ENCODE measurements at regions not wholly inside any gene's neighbourhood (a gene's known extent, or its start where the extent isn't known, plus 50 kb on each side); places are given as distances from the start of the nearest gene placed in this dataset.

DNA sequence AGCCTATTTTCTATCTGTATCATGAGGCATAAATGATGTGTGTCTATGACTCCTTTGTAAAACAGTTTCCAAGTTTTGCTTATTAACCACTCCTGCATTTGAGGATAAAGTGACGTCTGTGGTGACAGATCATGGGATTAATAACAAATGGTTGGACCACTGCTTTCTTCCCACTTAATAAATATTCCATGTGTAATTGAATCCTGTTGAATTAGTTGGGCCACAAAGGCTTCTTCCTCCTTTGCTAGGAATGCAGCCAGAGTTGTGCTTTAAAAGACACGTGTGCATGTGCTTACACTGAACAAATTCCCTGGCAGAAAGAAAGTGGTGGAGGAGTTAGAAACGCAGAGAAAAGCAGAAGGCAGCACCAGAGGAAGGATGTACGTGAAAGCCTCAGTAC lies 150.2 kb downstream of the ACTBL2 start:
- no peak for DNase-seq

DNA sequence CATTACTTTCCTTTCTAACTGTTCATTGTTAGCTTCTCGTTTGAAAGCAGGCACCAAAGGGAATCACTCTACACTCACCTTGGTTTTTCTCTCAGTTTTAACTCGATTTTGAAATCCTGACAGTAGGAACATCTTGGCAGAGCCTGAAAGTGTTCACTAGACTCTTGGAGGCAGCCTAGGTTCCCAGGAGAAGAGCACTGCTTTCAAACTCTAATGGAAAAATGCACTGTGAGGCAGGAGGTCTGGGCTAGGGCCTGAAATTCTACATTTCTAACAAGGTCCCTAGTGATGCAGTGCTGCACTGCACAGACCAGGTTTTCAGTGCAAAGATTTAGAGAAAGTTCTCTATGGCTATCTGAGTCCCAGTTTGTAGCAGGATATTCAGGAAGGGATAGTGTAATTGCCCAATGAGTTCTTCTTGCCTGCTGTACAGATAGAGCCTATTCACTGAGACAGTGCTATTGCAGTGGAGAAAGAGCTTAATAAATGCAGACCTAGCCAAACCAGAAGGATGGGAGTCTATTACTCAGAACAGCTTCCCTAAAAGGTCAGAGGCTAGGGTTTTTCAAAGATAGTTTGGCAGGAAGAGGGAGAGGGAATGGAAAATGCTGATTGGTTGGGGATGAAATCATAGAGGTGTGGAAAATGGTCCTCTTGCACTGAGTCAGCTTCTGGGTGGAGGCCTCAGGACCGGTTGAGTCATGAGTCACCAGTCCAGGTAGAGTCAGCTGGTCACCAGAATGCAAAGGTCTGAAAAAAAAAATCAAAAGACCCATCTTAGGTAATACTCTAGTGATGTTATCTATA lies 153.9 kb downstream of the GPBP1 start:
- no peak for DNase-seq

DNA sequence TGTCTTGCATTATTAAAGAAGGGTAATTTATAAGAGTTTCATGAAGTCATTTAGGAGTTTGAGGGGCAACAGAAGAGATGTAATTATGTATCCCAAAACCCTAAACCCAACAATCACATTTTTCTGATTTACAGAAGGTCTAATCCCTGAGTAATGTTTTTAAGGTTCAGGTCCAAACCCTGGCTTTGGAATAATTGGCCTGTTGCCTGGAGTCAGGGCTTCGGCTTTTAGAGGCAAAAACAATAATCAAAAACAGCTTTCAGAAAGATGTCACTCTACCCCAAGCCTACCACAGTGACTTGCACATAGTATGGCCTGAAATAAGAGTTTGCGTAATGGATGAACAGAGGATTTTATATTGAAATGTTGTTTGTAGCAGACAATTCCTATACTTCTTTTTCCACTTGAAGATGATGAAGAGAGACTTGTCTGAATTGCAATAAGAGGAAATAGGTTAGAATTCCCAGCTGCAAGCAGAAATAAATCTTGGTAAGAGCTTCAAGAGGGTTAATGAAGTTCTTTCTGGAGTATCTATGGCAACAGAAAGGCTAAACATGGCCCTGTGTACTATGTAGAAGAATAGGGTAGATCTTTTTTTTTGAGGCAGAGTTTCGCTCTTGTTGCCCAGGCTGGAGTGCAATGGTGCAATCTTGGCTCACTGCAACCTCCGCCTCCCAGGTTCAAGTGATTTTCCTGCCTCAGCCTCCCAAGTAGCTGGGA lies 152.0 kb downstream of the GPBP1 start:
- no peak for DNase-seq

DNA sequence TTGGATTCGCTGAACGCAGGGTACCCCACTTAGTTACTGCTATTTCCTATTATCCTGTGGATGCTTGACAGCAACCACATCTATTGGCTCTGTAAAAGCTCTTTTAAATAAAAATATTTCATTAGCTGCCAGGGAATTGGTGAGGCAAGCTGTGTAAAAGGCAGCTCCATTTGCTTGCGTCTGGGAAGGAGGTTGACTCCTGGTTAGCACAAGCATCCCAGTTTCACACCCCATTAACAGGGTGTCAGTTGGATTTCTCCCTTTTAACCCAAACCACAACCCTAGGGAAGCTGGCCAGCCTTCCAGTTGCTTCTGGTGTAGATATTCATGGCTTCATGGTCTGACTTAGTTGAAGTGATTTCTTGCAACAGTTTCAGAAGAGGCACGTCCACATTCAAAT lies 151.0 kb downstream of the GPBP1 start:
- DNase-seq: no peak

DNA sequence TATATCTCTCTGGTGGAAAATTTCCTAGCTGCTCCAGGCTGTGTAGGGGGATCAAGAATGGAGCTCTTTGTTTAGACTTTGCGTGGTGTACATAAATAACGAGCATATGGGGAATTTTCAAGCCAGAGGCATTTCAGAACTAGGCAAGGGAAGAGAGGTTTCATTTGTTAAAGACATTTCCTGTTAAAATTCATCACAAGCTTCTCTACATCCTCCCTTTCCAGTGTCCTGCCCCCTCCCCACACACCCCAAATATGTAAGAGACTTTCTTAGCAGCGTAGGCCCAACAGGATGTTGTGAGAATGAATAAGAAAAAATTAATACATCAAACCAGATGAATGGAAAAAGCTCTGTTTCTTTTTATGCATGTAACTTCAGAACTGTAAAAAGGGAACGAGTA lies 150.3 kb downstream of the GPBP1 start:
- no peak for DNase-seq

DNA sequence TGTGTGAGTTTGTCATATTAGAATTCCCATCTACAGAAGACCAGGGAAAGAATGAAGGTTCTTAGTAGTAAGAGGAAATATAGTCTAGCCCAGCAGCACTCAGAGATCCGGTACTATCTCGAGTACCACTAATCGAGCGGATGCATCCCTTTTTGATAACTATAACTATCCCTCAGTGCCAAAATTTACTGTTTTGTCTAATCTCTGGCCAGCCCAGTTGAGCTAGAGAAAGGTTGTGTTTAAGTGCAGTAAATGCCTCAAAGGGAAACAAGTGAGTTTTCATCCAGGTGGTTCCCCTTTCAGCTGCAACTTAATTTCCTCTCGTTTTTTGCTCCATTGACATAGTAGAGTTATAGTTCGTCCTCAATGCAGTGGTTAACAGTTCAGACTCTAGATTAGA lies 146.7 kb downstream of the GPBP1 start:
- peak; percentile 55 for DNase-seq

DNA sequence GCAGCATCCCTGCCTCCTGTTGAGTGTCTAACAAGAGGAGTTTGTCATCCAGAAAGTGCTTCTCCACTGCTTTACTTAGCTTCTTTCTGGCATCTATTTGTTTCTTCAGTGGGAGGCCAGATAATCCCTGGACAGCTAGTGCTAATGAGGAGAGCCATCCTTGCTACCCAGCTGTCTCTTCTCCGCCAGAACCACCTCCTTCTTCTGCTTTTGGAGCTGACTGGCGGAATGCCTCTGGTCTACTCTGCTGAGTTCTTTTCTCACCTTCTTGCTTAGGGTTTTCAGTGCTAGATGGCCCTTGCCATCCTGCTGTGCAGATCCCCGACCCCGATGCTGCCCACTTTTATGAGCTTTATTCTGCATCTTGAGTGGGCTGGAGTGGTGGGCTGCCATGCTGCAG lies 145.8 kb downstream of the GPBP1 start:
- DNase-seq: no peak

DNA sequence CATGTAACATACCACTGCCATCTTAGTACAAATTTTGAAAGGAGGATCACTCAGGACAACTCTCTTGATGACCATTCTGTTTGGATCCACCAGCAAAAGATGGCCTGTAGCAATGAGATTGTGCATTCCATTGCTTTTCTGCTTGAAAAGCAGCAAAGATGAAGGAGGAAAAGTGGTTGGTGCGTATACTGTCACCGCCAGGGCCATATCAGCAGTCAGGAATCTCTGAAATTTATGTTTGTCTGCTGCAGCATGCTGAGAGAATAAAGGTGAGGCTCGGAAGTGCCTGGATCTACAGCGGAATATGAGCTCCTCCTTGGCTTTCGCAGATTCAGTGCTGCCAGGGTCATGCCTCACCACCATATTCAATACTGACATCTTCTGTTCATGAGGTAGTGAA lies 144.4 kb downstream of the GPBP1 start:
- DNase-seq: no peak

DNA sequence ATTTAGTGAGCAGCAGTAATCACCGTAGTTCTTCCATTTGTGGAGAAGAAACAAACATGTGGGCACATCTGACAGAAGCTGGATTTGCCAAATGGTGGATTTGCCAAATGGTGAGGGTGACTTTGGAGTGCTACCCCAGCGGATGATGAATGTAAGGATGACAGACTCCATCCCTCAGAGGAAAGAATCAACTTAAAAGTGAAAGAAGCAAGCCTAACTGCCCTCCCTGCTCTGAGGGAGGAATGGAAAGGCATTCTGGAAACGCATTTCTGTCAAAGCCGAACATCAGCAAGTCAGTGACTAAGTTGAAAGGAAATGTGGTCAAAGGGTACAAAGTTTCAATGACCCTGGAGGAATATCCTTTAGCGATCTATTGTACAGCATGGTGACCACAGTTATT lies 143.5 kb downstream of the GPBP1 start:
- DNase-seq: no peak

DNA sequence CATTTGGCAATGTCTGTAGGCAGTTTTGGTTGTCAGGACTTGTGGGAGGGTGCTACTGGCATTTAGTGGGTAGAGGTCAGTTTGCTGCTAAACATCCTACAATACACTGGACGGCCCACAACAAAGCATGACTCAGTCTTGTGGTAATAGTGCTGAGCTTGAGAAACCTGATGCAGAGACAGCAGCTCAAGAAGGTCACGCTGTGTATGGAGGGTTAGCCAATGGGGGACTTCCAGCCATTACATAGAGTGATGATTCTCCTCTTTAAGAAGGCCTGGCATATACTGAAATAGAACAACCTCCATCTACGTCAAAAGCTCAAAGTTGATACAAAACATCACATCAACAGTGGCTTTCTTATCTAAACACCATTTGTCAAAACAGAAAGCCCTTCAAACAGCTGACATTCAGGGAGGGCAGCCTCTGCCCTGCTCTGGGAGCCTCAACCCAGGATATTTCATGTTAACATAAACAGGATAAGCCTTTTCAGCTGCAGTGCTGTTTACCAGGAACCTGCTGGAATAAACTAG lies 143.0 kb downstream of the GPBP1 start:
- DNase-seq: peak; percentile 32

DNA sequence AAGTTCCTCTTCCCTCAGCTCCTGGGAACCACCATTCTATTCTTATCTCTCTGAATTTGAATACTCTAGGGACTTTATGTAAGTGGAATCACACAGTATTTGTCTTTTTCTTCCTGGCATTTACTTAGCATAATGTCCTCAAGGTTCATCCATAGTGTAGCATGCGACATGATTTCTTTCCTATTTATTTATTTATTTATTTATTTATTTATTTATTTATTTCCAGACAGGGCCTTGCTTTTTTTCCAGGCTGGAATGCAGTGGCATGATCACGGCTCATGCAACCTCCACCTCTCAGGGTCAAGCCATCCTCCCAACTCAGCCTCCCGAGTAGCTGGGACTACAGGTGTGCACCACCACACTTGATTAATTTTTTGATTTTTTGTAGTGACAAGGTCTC lies 142.1 kb downstream of the GPBP1 start:
- DNase-seq: no peak
